ENCODE measurements at regions not wholly inside any gene's neighbourhood (a gene's known extent, or its start where the extent isn't known, plus 50 kb on each side); places are given as distances from the start of the nearest gene placed in this dataset.

DNA sequence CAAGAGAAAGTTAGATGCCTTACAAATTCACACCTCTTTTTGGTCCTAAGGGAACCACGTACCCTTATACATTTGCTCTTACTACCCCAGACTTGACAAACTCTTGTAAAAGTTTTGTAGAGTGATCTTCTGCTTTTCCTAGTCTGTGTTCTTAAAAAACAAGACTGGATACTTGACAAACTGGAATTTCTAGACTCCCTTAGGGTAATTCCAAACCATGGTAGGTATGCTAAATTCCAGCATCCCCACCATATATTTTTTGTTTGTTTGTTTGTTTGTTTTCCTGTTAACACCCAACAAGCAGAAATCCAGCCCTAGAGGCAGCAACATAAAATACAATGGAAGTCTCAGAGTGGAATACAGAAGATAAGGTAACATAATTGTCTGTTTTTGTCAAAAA, 280.7 kb upstream of the NR2F2 start:
- no peak for DNase-seq (ENCODE audit: low read depth)
- TF ChIP-seq, protein P1, sequence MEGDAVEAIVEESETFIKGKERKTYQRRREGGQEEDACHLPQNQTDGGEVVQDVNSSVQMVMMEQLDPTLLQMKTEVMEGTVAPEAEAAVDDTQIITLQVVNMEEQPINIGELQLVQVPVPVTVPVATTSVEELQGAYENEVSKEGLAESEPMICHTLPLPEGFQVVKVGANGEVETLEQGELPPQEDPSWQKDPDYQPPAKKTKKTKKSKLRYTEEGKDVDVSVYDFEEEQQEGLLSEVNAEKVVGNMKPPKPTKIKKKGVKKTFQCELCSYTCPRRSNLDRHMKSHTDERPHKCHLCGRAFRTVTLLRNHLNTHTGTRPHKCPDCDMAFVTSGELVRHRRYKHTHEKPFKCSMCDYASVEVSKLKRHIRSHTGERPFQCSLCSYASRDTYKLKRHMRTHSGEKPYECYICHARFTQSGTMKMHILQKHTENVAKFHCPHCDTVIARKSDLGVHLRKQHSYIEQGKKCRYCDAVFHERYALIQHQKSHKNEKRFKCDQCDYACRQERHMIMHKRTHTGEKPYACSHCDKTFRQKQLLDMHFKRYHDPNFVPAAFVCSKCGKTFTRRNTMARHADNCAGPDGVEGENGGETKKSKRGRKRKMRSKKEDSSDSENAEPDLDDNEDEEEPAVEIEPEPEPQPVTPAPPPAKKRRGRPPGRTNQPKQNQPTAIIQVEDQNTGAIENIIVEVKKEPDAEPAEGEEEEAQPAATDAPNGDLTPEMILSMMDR (conservative IDR thresholded peaks at IDR 0.05; ENCODE audit: low read length) = no peak
- no peak overlapping the region for H3K4me3 ChIP-seq (ENCODE audit: low read length)

DNA sequence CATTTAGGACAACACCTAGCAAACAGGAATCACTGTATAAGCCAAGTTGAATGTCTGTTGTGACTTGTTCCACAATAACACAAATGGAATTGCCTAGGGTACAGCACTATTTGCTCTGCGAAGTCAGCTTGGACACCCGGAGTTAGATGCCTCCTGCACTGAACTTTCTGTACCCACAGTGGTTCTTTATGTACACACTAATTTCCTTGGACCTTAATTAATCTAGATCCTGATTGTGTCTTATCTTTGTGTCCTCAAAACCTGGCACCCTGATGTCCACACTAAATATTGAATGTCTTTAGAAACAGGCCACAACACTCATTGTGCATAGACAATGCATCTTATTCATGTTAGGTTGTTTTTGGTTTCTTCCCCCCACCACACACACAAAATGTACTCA, 278.9 kb upstream of the NR2F2 start:
- no peak overlapping the region for H3K4me3 ChIP-seq (ENCODE audit: low read length)
- no peak for DNase-seq (ENCODE audit: low read depth)

DNA sequence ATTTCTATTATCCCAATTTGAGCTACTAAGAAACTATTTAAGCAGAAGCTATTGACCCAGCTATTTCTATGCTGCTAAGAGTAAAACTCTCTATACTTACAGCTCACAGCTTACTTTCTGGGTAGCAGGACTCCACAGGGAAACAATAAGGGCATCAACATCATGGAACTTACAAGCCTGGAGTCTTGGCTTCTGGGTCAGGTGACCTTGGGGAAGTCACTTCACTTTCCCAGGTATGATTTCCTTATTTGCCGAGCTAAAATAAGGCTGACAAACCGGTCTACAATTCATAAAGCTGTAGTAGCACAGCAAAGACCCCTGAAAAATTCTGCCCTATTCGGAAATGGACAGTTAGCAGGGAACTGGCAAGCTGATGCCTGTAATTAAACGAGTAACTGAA, 278.3 kb upstream of the NR2F2 start:
- DNase-seq (ENCODE audit: low read depth) = no peak
- TF ChIP-seq, protein P1 (conservative IDR thresholded peaks at IDR 0.05; ENCODE audit: low read length) = no peak
- H3K4me3 ChIP-seq (ENCODE audit: low read length) = no peak overlapping the region

More for the DNA sequence above, 278.9 kb upstream of the NR2F2 start:
- TF ChIP-seq, protein P1 (conservative IDR thresholded peaks at IDR 0.05; ENCODE audit: low read length) = no peak

DNA sequence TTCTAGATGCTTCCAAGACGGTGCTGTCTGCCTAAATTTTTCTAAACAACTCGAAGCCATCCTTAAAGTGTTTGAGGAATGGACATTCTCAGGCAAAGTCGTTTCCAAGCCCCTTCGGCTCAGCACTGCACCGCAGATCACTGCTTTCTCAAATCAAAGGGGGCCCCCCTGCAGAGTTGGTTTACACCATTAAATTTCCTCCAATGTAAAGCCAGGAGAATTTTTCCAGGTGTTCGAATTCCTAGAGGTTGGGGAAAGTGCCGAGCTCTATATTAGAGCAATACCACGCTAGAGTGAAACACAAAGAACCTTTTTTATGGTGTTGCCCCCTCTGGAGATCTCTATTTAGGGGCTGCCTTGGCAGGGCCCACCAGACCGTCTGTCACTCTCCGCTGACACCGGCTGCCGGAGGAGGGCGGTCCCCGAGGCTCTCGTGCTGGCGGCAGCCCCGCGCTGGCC, 277.9 kb upstream of the NR2F2 start:
- TF ChIP-seq, protein P1 (conservative IDR thresholded peaks at IDR 0.05; ENCODE audit: low read length) = no peak
- H3K4me3 ChIP-seq (ENCODE audit: low read length) = no peak overlapping the region
- DNase-seq (ENCODE audit: low read depth) = no peak

DNA sequence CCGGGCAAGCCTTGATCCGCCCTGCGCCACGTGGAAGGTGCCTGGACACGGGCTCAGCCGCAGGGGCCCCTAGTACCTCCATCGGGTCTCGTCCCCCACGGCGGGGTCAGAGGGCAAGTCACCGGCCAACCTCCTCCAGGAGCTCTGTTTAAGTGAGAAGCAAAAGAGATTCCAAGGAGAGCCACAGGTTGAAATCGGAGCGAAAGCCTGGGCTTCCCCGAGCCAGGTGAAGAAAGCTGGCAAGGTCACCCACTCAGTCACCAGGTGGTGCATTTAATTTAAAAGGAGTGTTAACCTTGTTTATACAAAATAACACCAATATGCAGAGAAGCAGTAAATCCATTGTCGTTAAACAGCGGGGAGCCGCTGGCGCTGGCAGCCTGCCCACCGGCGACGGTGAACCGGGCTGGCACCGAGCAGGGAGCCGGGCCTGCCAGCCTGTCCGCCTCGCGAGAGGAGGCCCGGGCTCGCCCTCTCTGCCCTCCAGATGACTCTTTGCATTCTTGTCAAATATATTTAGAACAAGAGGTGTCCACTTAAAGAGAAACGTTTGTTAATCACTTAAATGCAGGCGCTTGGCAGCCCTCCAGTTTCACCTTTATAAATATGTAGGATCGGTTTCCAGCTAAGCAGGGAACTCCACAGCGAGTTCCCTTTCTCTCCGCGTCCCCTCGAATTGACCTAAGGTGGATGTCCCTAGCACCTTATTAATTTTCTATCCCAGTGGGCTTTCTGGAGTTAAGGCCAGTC, 277.3 kb upstream of the NR2F2 start:
- no peak overlapping the region for H3K4me3 ChIP-seq (ENCODE audit: low read length)
- TF ChIP-seq, protein P1 (conservative IDR thresholded peaks at IDR 0.05; ENCODE audit: low read length) = no peak
- no peak for DNase-seq (ENCODE audit: low read depth)

DNA sequence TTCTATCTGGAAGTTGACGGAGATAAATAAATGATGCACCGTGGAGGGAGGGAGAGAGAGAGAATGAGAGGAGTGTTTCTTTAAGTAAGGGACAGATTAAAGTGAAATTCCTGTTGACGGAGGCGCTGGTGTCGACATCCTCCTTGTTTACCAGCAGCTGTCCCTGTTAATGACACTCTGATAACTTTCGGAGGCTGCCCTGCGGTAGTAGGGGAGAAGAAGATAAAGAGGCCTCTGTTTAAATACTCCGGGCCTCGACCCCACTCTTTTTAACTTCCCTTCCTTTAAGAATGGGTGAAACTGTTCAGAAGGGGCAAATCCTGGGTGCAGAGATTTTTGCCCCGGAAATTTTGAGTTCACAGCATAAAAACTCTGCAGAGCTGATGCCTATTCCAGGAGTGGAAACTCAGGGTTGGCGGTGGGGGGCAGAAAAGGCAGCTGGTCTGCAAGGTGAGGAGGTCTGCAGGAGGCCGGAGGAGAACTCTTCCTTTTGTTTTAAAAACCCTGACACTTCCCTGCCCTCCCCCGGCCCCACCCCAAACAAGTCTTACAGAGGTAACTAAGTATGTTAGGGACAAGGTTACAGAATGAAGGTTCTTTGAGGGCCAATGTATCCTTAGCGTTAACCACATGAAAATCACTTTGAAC, 276.6 kb upstream of the NR2F2 start:
- H3K4me3 ChIP-seq (ENCODE audit: low read length) = no peak overlapping the region
- DNase-seq (ENCODE audit: low read depth) = no peak
- TF ChIP-seq, protein P1 (conservative IDR thresholded peaks at IDR 0.05; ENCODE audit: low read length) = no peak

DNA sequence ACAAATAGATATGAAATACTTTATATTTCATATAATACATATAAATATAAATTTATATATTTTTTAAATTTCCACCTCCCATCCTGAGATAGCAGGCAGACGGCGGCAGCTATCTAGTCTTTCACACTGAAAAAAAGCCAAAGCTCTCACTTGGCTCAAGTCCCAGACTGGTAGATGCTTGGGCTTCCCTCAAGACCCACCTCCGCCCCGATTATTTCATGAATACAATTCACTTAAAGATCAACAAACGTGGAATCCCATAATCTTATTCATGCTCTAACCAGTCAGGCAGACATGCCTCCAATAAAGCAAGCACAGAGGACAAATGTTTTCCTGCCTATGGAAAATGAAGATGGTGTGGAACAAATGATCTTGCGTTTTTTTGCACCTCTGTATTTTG, 275.9 kb upstream of the NR2F2 start:
- no peak overlapping the region for H3K4me3 ChIP-seq (ENCODE audit: low read length)
- no peak for DNase-seq (ENCODE audit: low read depth)
- TF ChIP-seq, protein P1 (conservative IDR thresholded peaks at IDR 0.05; ENCODE audit: low read length) = no peak

All from AG10803 (cell line).